ENCODE measurements at regions not wholly inside any gene's neighbourhood (a gene's known extent, or its start where the extent isn't known, plus 50 kb on each side); places are given as distances from the start of the nearest gene placed in this dataset.

GRCh38 chr20:48292806-48293205, 507.5 kb upstream of the SULF2 start:
- H3K4me3 ChIP-seq (replicated peaks; ENCODE audit: low read depth, low read length), result no peak overlapping the region
- TF ChIP-seq CTCF (IDR thresholded peaks at IDR 0.05; ENCODE audit: low read length, missing control alignments), result no peak
- no peak for DNase-seq (ENCODE audit: low read depth)

GRCh38 chr20:48291896-48292295, 506.6 kb upstream of the SULF2 start:
- DNase-seq (ENCODE audit: low read depth), result no peak
- H3K4me3 ChIP-seq (replicated peaks; ENCODE audit: low read depth, low read length), result no peak overlapping the region
- TF ChIP-seq CTCF (IDR thresholded peaks at IDR 0.05; ENCODE audit: low read length, missing control alignments), result no peak

- no peak for TF ChIP-seq CTCF (IDR thresholded peaks at IDR 0.05; ENCODE audit: low read length, missing control alignments)
- no peak overlapping the region for H3K4me3 ChIP-seq (replicated peaks; ENCODE audit: low read depth, low read length)
- DNase-seq (ENCODE audit: low read depth), result no peak
Observed at GRCh38 chr20:48288930-48289507, 503.7 kb upstream of the SULF2 start.

- no peak for TF ChIP-seq CTCF (IDR thresholded peaks at IDR 0.05; ENCODE audit: low read length, missing control alignments)
- no peak for DNase-seq (ENCODE audit: low read depth)
- no peak overlapping the region for H3K4me3 ChIP-seq (replicated peaks; ENCODE audit: low read depth, low read length)
Observed at GRCh38 chr20:48287552-48288170, 502.4 kb upstream of the SULF2 start.

- no peak for TF ChIP-seq CTCF (IDR thresholded peaks at IDR 0.05; ENCODE audit: low read length, missing control alignments)
- no peak overlapping the region for H3K4me3 ChIP-seq (replicated peaks; ENCODE audit: low read depth, low read length)
- peak; percentile 19 for DNase-seq (ENCODE audit: low read depth)
Observed at GRCh38 chr20:48287021-48287494, 501.8 kb upstream of the SULF2 start.

- DNase-seq (ENCODE audit: low read depth), result no peak
- no peak overlapping the region for H3K4me3 ChIP-seq (replicated peaks; ENCODE audit: low read depth, low read length)
- TF ChIP-seq CTCF (IDR thresholded peaks at IDR 0.05; ENCODE audit: low read length, missing control alignments), result no peak
Observed at GRCh38 chr20:48286601-48287000, 501.3 kb upstream of the SULF2 start.

GRCh38 chr20:48285656-48286055, 500.4 kb upstream of the SULF2 start:
- no peak for TF ChIP-seq CTCF (IDR thresholded peaks at IDR 0.05; ENCODE audit: low read length, missing control alignments)
- H3K4me3 ChIP-seq (replicated peaks; ENCODE audit: low read depth, low read length), result no peak overlapping the region
- no peak for DNase-seq (ENCODE audit: low read depth)

All from fibroblast of pulmonary artery (primary cell).